Uterus (tissue), 3 donors: ENCODE measurements at regions not wholly inside any gene's neighbourhood (a gene's known extent, or its start where the extent isn't known, plus 50 kb on each side); places are given as distances from the start of the nearest gene placed in this dataset.

ENCODE experiments used
- DNase-seq, 2 donors: peaks; one replicate each; pipeline ENCODE4 v3.0.0-alpha.2; 2019 to 2020
- H3K27ac ChIP-seq, 2 donors: fragments of 200-600 bp; sonication (generic); 1 replicate in 1 of 2; 2 replicates in 1 of 2; pipeline ENCODE4 v1.5.1; 2016 to 2018
- H3K27me3 ChIP-seq, 2 donors: fragments of 200-600 bp; sonication (generic); one replicate each; pipeline ENCODE4 v1.5.1; 2018 to 2019; ENCODE audit warnings: control low read depth in 1 of 2
- H3K36me3 ChIP-seq, 2 donors: fragments of 200-600 bp; sonication (generic); one replicate each; pipeline ENCODE4 v1.5.1; 2019; ENCODE audit warnings: control low read depth in 1 of 2
- H3K4me1 ChIP-seq, 2 donors: fragments of 200-600 bp; sonication (generic); one replicate each; pipeline ENCODE4 v1.5.1; 2018 to 2019; ENCODE audit warnings: control low read depth in 1 of 2
- H3K4me3 ChIP-seq, 2 donors: fragments of 200-600 bp; sonication (generic); 1 replicate in 1 of 2; 2 replicates in 1 of 2; pipeline ENCODE4 v1.5.1; 2018 to 2019; ENCODE audit warnings: mild to moderate bottlenecking in 1 of 2
- H3K9me3 ChIP-seq, 2 donors: fragments of 200-600 bp; sonication (generic); one replicate each; pipeline ENCODE4 v1.5.1; 2019; ENCODE audit warnings: control low read depth in 1 of 2
- POLR2A ChIP-seq, 2 donors: fragments of 450-650 bp; IDR thresholded peaks; one replicate each; pipeline ENCODE4 v1.6.1; 2016; ENCODE audit warnings: antibody characterized with exemption in 2 of 2, mild to moderate bottlenecking in 1 of 2, moderate library complexity in 1 of 2
- intact Hi-C: fragments of 100-400 bp; cut with DNase I; formaldehyde crosslinking; loops from one replicate; pipeline ENCODE4 v1.15.1; 2023; ENCODE audit warnings: low total_unique reads
- TF ChIP-seq, protein P1 (sequence below), 4 experiments: fragments of 200-600 bp in 2 of 4; fragments of 450-650 bp in 2 of 4; sonication (generic) in 2 of 4; IDR thresholded peaks; one replicate each; pipeline ENCODE4 v1.5.1; 2016 to 2019; ENCODE audit warnings: antibody characterized with exemption in 4 of 4, mild to moderate bottlenecking in 2 of 4, moderate library complexity in 1 of 4
- donor health status: DM: yes; HTN: yes; CAD: no.

DNA sequence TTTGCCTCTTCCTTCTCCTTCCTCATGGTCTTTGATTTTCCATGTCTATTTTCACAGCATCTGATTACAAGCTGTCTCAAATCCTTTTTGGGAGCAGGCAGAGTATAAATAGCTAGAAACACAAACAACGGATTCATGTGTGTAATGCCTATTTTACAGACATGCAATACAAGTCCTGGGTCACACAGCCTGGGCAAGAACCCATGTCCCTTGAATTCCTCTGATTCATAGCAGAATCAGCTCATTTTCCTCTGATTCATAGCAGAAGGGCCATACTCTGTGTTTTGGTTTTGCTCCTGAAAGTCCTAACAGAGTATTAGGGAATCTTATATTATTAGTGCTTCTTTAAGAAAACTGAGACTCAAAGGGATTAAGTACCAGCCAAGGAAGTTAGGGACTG, 71.3 kb downstream of the IRX5 start:
- no peak overlapping the region for H3K27ac ChIP-seq
- intact Hi-C loops = no loop called here
- H3K4me3 ChIP-seq = no peak overlapping the region
- H3K4me1 ChIP-seq = no peaks in the 10 kb centered on the region
- DNase-seq = no peak
- no peaks in the 10 kb centered on the region for H3K36me3 ChIP-seq
- no peaks in the 10 kb centered on the region for H3K9me3 ChIP-seq
- no peak for TF ChIP-seq POLR2A (IDR thresholded peaks at IDR 0.05)
- TF ChIP-seq, protein P1, sequence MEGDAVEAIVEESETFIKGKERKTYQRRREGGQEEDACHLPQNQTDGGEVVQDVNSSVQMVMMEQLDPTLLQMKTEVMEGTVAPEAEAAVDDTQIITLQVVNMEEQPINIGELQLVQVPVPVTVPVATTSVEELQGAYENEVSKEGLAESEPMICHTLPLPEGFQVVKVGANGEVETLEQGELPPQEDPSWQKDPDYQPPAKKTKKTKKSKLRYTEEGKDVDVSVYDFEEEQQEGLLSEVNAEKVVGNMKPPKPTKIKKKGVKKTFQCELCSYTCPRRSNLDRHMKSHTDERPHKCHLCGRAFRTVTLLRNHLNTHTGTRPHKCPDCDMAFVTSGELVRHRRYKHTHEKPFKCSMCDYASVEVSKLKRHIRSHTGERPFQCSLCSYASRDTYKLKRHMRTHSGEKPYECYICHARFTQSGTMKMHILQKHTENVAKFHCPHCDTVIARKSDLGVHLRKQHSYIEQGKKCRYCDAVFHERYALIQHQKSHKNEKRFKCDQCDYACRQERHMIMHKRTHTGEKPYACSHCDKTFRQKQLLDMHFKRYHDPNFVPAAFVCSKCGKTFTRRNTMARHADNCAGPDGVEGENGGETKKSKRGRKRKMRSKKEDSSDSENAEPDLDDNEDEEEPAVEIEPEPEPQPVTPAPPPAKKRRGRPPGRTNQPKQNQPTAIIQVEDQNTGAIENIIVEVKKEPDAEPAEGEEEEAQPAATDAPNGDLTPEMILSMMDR (IDR thresholded peaks at IDR 0.05) = no peak
- H3K27me3 ChIP-seq = no peaks in the 10 kb centered on the region

DNA sequence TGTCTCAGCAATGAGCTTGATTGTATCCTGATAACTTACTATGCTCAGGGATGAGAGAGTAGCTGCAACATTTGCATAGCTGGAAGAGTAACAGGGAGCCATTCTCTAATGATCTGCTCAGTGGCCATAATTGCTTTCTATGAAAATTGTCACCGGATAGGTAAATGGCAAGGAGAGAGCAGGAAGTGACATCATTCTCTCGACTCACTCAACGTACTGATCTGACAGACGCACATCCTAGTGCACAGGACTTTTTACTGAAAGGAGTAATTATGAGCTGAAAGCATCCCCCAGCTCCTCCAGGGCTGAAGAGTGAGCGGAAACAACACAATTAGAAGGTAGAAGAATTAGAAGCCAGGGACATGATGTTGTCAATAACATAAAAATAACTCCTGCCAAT, 71.8 kb downstream of the IRX5 start:
- intact Hi-C loops = no loop called here
- TF ChIP-seq, protein P1 (IDR thresholded peaks at IDR 0.05) = no peak
- TF ChIP-seq POLR2A (IDR thresholded peaks at IDR 0.05) = no peak
- Histone ChIP-seq H3K4me3 (no peak overlapping the region), H3K27me3 (no peaks in the 10 kb centered on the region), H3K4me1 (no peaks in the 10 kb centered on the region), H3K27ac (no peak overlapping the region), H3K9me3 (no peaks in the 10 kb centered on the region), H3K36me3 (no peaks in the 10 kb centered on the region)
- no peak for DNase-seq

DNA sequence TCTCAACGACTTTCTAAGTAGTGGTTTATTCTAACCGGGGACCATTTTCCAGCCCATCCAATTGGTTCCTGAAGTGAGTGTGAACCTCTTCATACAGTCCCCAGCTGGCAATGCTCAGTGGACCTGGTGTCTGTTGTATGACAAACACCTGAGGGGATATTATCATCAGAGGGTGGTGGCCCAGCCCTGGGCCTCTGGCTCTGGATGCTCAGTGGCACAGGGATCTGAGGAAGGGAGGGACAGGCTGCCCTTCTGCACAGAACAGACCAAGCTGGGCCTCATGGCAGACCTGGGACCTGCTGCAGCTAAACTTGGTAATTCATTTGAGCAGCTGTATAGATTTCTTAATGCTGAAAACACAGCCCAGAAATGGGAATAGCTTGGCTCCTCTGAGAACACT, 72.6 kb downstream of the IRX5 start:
- H3K4me1 ChIP-seq = no peaks in the 10 kb centered on the region
- DNase-seq = no peak
- no peaks in the 10 kb centered on the region for H3K9me3 ChIP-seq
- H3K27ac ChIP-seq = no peak overlapping the region
- H3K27me3 ChIP-seq = no peaks in the 10 kb centered on the region
- TF ChIP-seq POLR2A (IDR thresholded peaks at IDR 0.05) = no peak
- TF ChIP-seq, protein P1 (IDR thresholded peaks at IDR 0.05) = no peak
- intact Hi-C loops = no loop called here
- no peak overlapping the region for H3K4me3 ChIP-seq
- H3K36me3 ChIP-seq = no peaks in the 10 kb centered on the region

DNA sequence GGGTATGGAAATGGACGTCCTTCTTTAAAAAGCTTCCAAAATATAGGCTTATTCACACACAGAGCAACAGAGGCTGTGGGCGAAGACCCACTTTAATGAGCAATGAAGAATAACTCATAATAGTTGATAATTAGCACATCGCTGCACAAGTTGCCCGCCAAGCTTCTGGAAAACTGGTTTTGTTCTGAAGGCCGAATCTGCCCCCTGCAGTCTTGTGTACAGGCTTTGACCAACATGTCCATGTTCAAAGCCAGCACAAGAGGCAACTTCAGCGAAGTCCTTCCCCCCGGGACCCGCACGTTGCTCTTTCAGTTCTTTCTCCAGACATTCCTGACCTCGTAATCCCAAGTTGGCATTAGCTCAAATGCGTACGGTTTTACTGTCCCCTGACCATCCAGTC, 73.3 kb downstream of the IRX5 start:
- no peak overlapping the region for H3K4me3 ChIP-seq
- no peak for DNase-seq
- intact Hi-C loops = no loop called here
- H3K27ac ChIP-seq = no peak overlapping the region
- TF ChIP-seq, protein P1 (IDR thresholded peaks at IDR 0.05) = no peak
- no peak for TF ChIP-seq POLR2A (IDR thresholded peaks at IDR 0.05)
- H3K4me1 ChIP-seq = no peaks in the 10 kb centered on the region
- H3K9me3 ChIP-seq = no peaks in the 10 kb centered on the region
- no peaks in the 10 kb centered on the region for H3K36me3 ChIP-seq
- H3K27me3 ChIP-seq = no peaks in the 10 kb centered on the region

DNA sequence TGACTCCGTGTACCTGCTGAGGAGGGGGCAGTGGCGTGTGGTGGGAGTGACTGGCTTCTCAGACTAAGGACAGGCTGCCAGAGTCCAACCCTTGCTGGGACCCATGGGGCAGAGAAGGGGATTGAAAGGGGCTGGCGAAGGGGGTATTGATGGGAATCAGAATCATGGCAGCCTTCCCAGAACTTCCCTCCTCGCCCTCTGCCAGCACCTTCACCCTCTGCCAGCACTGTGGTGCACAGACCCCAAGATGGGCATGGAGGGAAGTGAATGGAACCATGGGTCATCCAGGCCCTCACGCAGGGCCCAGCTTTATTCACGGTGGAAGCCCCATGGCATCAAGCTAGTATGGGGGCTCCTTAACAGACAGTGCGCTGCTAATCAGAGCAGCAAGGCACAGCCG, 76.8 kb downstream of the IRX5 start:
- DNase-seq = no peak
- H3K36me3 ChIP-seq = no peaks in the 10 kb centered on the region
- no peaks in the 10 kb centered on the region for H3K27me3 ChIP-seq
- H3K4me1 ChIP-seq = no peaks in the 10 kb centered on the region
- no peaks in the 10 kb centered on the region for H3K9me3 ChIP-seq
- TF ChIP-seq POLR2A (IDR thresholded peaks at IDR 0.05) = no peak
- TF ChIP-seq, protein P1 (IDR thresholded peaks at IDR 0.05) = no peak
- intact Hi-C loops = no loop called here
- H3K4me3 ChIP-seq = no peak overlapping the region
- H3K27ac ChIP-seq = no peak overlapping the region
